Body of pancreas (tissue), 4 donors: ENCODE measurements at regions not wholly inside any gene's neighbourhood (a gene's known extent, or its start where the extent isn't known, plus 50 kb on each side); places are given as distances from the start of the nearest gene placed in this dataset.

ENCODE experiments used
- POLR2A ChIP-seq, 3 donors: fragments of 450-650 bp; IDR thresholded peaks; one replicate each; pipeline ENCODE4 v1.6.1; 2016; ENCODE audit warnings: antibody characterized with exemption in 3 of 3, mild to moderate bottlenecking in 2 of 3
- TF ChIP-seq, protein P1 (sequence below), 7 experiments: fragments of 450-650 bp in 4 of 7; fragments of 200-600 bp in 3 of 7; sonication (generic) in 3 of 7; IDR thresholded peaks; one replicate each; pipeline ENCODE4 v1.5.1; 2016 to 2019; ENCODE audit warnings: antibody characterized with exemption in 7 of 7

- no peak for TF ChIP-seq POLR2A (IDR thresholded peaks at IDR 0.05)
- TF ChIP-seq, protein P1, sequence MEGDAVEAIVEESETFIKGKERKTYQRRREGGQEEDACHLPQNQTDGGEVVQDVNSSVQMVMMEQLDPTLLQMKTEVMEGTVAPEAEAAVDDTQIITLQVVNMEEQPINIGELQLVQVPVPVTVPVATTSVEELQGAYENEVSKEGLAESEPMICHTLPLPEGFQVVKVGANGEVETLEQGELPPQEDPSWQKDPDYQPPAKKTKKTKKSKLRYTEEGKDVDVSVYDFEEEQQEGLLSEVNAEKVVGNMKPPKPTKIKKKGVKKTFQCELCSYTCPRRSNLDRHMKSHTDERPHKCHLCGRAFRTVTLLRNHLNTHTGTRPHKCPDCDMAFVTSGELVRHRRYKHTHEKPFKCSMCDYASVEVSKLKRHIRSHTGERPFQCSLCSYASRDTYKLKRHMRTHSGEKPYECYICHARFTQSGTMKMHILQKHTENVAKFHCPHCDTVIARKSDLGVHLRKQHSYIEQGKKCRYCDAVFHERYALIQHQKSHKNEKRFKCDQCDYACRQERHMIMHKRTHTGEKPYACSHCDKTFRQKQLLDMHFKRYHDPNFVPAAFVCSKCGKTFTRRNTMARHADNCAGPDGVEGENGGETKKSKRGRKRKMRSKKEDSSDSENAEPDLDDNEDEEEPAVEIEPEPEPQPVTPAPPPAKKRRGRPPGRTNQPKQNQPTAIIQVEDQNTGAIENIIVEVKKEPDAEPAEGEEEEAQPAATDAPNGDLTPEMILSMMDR (IDR thresholded peaks at IDR 0.05), result no peak
Measured at GRCh38 chr7:96563409-96563808, 146.2 kb downstream of the SEM1 start.
